ENCODE measurements at regions not wholly inside any gene's neighbourhood (a gene's known extent, or its start where the extent isn't known, plus 50 kb on each side); places are given as distances from the start of the nearest gene placed in this dataset.
"Not testable (repeated sequence)": the region's sequence is repeated elsewhere in the genome, so short reads cannot be mapped to it uniquely, and the experiment has no call there.

GRCh38 chr3:31198890-31199289, 304.4 kb upstream of the GADL1 start:
- H3K4me3 ChIP-seq, result no peak overlapping the region
- no peak overlapping the region for H3K27ac ChIP-seq
- no peak overlapping the region for H3K9ac ChIP-seq (ENCODE audit: low read depth in 2 of 2, low read length in 2 of 2)
- intact Hi-C loops (cut with DNase I), result no loop called here
- DNase-seq, result no peak
- no peaks in the 10 kb centered on the region for H3K27me3 ChIP-seq
- H3K4me1 ChIP-seq, result no peaks in the 10 kb centered on the region
- H3K9me3 ChIP-seq, result no peaks in the 10 kb centered on the region
- TF ChIP-seq CTCF (IDR thresholded peaks at IDR 0.05), result no peak
- no peaks in the 10 kb centered on the region for H3K36me3 ChIP-seq

GRCh38 chr3:31203960-31204795, 309.7 kb upstream of the GADL1 start:
- intact Hi-C loops (cut with DNase I), result no loop called here
- no peak for DNase-seq
- Histone ChIP-seq H3K9ac (ENCODE audit: low read depth in 2 of 2, low read length in 2 of 2) (no peak overlapping the region), H3K9me3 (no peaks in the 10 kb centered on the region), H3K4me1 (no peaks in the 10 kb centered on the region), H3K36me3 (no peaks in the 10 kb centered on the region), H3K27me3 (no peaks in the 10 kb centered on the region), H3K4me3 (no peak overlapping the region), H3K27ac (no peak overlapping the region)
- no peak for TF ChIP-seq CTCF (IDR thresholded peaks at IDR 0.05)

- H3K36me3 ChIP-seq; H3K27me3 ChIP-seq; H3K4me1 ChIP-seq; H3K9me3 ChIP-seq; intact Hi-C loops (cut with DNase I); H3K27ac ChIP-seq; H3K4me3 ChIP-seq; H3K9ac ChIP-seq (ENCODE audit: low read depth in 2 of 2, low read length in 2 of 2): not testable (repeated sequence)
- peak; percentile 44 for DNase-seq
Measured at GRCh38 chr3:31204796-31205056, 310.3 kb upstream of the GADL1 start.

GRCh38 chr3:31210068-31210645, 315.7 kb upstream of the GADL1 start:
- Histone ChIP-seq H3K9me3 (no peaks in the 10 kb centered on the region), H3K4me3 (no peak overlapping the region), H3K27me3 (no peaks in the 10 kb centered on the region), H3K27ac (no peak overlapping the region), H3K9ac (ENCODE audit: low read depth in 2 of 2, low read length in 2 of 2) (no peak overlapping the region), H3K4me1 (no peaks in the 10 kb centered on the region), H3K36me3 (no peaks in the 10 kb centered on the region)
- no peak for DNase-seq
- TF ChIP-seq CTCF (IDR thresholded peaks at IDR 0.05), result no peak
- intact Hi-C loops (cut with DNase I), result no loop called here

GRCh38 chr3:31213869-31214486, 318.7 kb upstream of the STT3B start:
- no peak for TF ChIP-seq CTCF (IDR thresholded peaks at IDR 0.05)
- intact Hi-C loops (cut with DNase I), result no loop called here
- Histone ChIP-seq H3K27ac (no peak overlapping the region), H3K4me3 (no peak overlapping the region), H3K4me1 (no peaks in the 10 kb centered on the region), H3K9ac (ENCODE audit: low read depth in 2 of 2, low read length in 2 of 2) (no peak overlapping the region), H3K27me3 (no peaks in the 10 kb centered on the region), H3K36me3 (no peaks in the 10 kb centered on the region), H3K9me3 (no peaks in the 10 kb centered on the region)
- peak; percentile 42 for DNase-seq

- H3K27ac ChIP-seq, result no peak overlapping the region
- no peak overlapping the region for H3K9ac ChIP-seq (ENCODE audit: low read depth in 2 of 2, low read length in 2 of 2)
- H3K36me3 ChIP-seq, result no peaks in the 10 kb centered on the region
- intact Hi-C loops (cut with DNase I), result no loop called here
- H3K9me3 ChIP-seq, result no peaks in the 10 kb centered on the region
- no peak for TF ChIP-seq CTCF (IDR thresholded peaks at IDR 0.05)
- H3K4me3 ChIP-seq, result no peak overlapping the region
- H3K4me1 ChIP-seq, result no peaks in the 10 kb centered on the region
- no peaks in the 10 kb centered on the region for H3K27me3 ChIP-seq
- DNase-seq, result no peak
Measured at GRCh38 chr3:31218082-31218481, 314.6 kb upstream of the STT3B start.
